B cell (primary cell): ENCODE measurements at regions not wholly inside any gene's neighbourhood (a gene's known extent, or its start where the extent isn't known, plus 50 kb on each side); places are given as distances from the start of the nearest gene placed in this dataset.

ENCODE experiments used
- ATAC-seq: fragments of 200-7000 bp; cut with Tn5 transposase; one replicate; pipeline ENCODE4 v1.10.0; 2021; ENCODE audit warnings: low read depth, mild to moderate bottlenecking, moderate number of reproducible peaks, moderate library complexity
- CTCF ChIA-PET: fragments of 350-600 bp; sonication (Branson Sonifier 250); formaldehyde crosslinking; loops from one replicate; lab custom pipeline; 2021; ENCODE audit warnings: antibody characterized with exemption, inconsistent platforms; lab: Charles Lee
- POLR2A ChIA-PET: fragments of 350-600 bp; sonication (Branson Sonifier 250); formaldehyde crosslinking; loops from one replicate; lab custom pipeline; 2021; ENCODE audit warnings: antibody characterized with exemption; lab: Charles Lee
- DNase-seq: peaks from one replicate; pipeline ENCODE4 v3.0.0; 2013
- H2AFZ ChIP-seq: 2 replicates; pipeline ENCODE4 v1.6.1; 2012; ENCODE audit warnings: mild to moderate bottlenecking, low read depth, low read length; ENCODE audit not compliant: insufficient read depth, poor library complexity, severe bottlenecking
- H3K27ac ChIP-seq, 2 donors: 1 replicate in 1 of 2; 2 replicates in 1 of 2; pipeline ENCODE4 v1.5.1; 2012 to 2013; ENCODE audit warnings: low read length in 2 of 2, mild to moderate bottlenecking in 2 of 2, moderate library complexity in 1 of 2
- H3K27me3 ChIP-seq, 4 experiments: fragments of 200-600 bp in 1 of 4; sonication (generic) in 1 of 4; replicated peaks in 1 of 4; 1 replicate in 2 of 4; 2 replicates in 2 of 4; pipeline versions ENCODE4 v1.6.1 to v1.7.0; 2013 to 2016; ENCODE audit warnings: low read length in 3 of 4, mild to moderate bottlenecking in 2 of 4, mixed read lengths in 1 of 4, moderate library complexity in 1 of 4; ENCODE audit not compliant: insufficient read depth in 4 of 4, control insufficient read depth in 3 of 4; ENCODE audit errors: control extremely low read depth in 1 of 4
- H3K36me3 ChIP-seq, 2 experiments: replicated peaks in 1 of 2; 1 replicate in 1 of 2; 2 replicates in 1 of 2; pipeline versions ENCODE4 v1.6.1 to v1.7.1; 2013; ENCODE audit warnings: low read length in 1 of 2; ENCODE audit not compliant: insufficient read depth in 2 of 2, control insufficient read depth in 1 of 2; ENCODE audit errors: control extremely low read depth in 1 of 2, extremely low read depth in 1 of 2
- H3K4me1 ChIP-seq, 2 donors: fragments of 200-600 bp in 1 of 2; sonication (generic) in 1 of 2; 1 replicate in 1 of 2; 2 replicates in 1 of 2; pipeline versions ENCODE4 v1.5.1 to v1.6.1; 2013 to 2017; ENCODE audit warnings: low read length in 2 of 2; ENCODE audit not compliant: control insufficient read depth in 2 of 2, insufficient read depth in 2 of 2
- H3K4me2 ChIP-seq: replicated peaks from 2 replicates; pipeline ENCODE3; 2012; ENCODE audit warnings: mild to moderate bottlenecking, low read depth, low read length; ENCODE audit not compliant: poor library complexity, severe bottlenecking
- H3K4me3 ChIP-seq, 5 experiments: fragments of 200-600 bp in 1 of 5; sonication (generic) in 1 of 5; 1 replicate in 3 of 5; 2 replicates in 2 of 5; pipeline versions ENCODE4 v1.5.1 to v1.7.0; 2011 to 2016; ENCODE audit warnings: low read length in 4 of 5, mild to moderate bottlenecking in 4 of 5, low read depth in 2 of 5, control low read depth in 1 of 5, moderate library complexity in 1 of 5; ENCODE audit not compliant: insufficient read depth in 1 of 5; ENCODE audit errors: control extremely low read depth in 1 of 5, extremely low read depth in 1 of 5
- H3K79me2 ChIP-seq: fragments of 200-600 bp; sonication (generic); one replicate; pipeline ENCODE4 v1.6.0; 2016; ENCODE audit warnings: low read length; ENCODE audit not compliant: control insufficient read depth, insufficient read depth
- H3K9ac ChIP-seq: fragments of 200-600 bp; sonication (generic); 2 replicates; pipeline ENCODE4 v1.6.1; 2017; ENCODE audit warnings: mild to moderate bottlenecking, low read length, moderate library complexity
- H3K9me3 ChIP-seq, 3 donors: one replicate each; pipeline versions ENCODE4 v1.6.1 to v1.7.1; 2013; ENCODE audit warnings: low read length in 2 of 3; ENCODE audit not compliant: control insufficient read depth in 2 of 3, insufficient read depth in 1 of 3; ENCODE audit errors: control extremely low read depth in 1 of 3
- H4K20me1 ChIP-seq: 2 replicates; pipeline ENCODE4 v1.6.0; 2012; ENCODE audit warnings: mild to moderate bottlenecking, low read length; ENCODE audit not compliant: insufficient read depth, control insufficient read depth, poor library complexity, severe bottlenecking
- H3K27ac Mint-ChIP-seq: one replicate; pipeline ENCODE4 v1.8.0; 2021; ENCODE audit warnings: mixed read lengths
- H3K27me3 Mint-ChIP-seq: one replicate; pipeline ENCODE4 v1.8.0; 2021; ENCODE audit warnings: mixed read lengths
- H3K4me1 Mint-ChIP-seq: one replicate; pipeline ENCODE4 v1.8.0; 2021; ENCODE audit warnings: mixed read lengths
- H3K4me3 Mint-ChIP-seq: one replicate; pipeline ENCODE4 v1.8.0; 2021; ENCODE audit warnings: mixed read lengths
- H3K9me3 Mint-ChIP-seq: one replicate; pipeline ENCODE4 v1.8.0; 2022; ENCODE audit warnings: mixed read lengths; ENCODE audit not compliant: insufficient read depth
- CTCF ChIP-seq: fragments of 200-600 bp; IDR thresholded peaks from one replicate; pipeline ENCODE4 v1.8.0; 2022; ENCODE audit warnings: antibody characterized with exemption, mild to moderate bottlenecking
- EZH2 ChIP-seq: IDR thresholded peaks from 2 replicates; pipeline ENCODE4 v1.6.1; 2012; ENCODE audit warnings: borderline replicate concordance, low read depth, mild to moderate bottlenecking, moderate library complexity, low read length; ENCODE audit not compliant: insufficient read depth, poor library complexity, severe bottlenecking
- WGBS: methylation state at CpG from one replicate; pipeline ENCODE4 v1.1.5; 2013; ENCODE audit warnings: missing lambda C conversion rate; ENCODE audit not compliant: insufficient coverage; 5-methylcytosine and 5-hydroxymethylcytosine counted together
- intact Hi-C: fragments of 100-400 bp; cut with micrococcal nuclease; formaldehyde crosslinking; loops from one replicate; pipeline ENCODE4 v1.10.0; 2022

GRCh38 chrX:69028761-69029120 lies 136.5 kb downstream of the PJA1 start:
- POLR2A ChIA-PET, result no interaction called here
- H3K4me1 Mint-ChIP-seq, result peaks cover 3% of the 10 kb centered on the region
- Histone ChIP-seq H3K27me3 (no peaks in the 10 kb centered on the region), H3K4me2 (no peak overlapping the region), H3K9ac (no peak overlapping the region), H3K27ac (no peak overlapping the region), H4K20me1 (no peaks in the 10 kb centered on the region), H3K4me3 (no peak overlapping the region), H3K79me2 (no peaks in the 10 kb centered on the region), H3K36me3 (no peaks in the 10 kb centered on the region), H3K9me3 (no peaks in the 10 kb centered on the region), H3K4me1 (no peaks in the 10 kb centered on the region), H2AFZ (no peak overlapping the region)
- ATAC-seq (no peak), DNase-seq (no peak)
- CTCF ChIA-PET, result no interaction called here
- no peaks in the 10 kb centered on the region for H3K9me3 Mint-ChIP-seq
- H3K4me3 Mint-ChIP-seq, result no peak overlapping the region
- H3K27ac Mint-ChIP-seq, result no peak overlapping the region
- intact Hi-C loops, result no loop called here
- TF ChIP-seq EZH2 (no peak), CTCF (no peak)
- no peaks in the 10 kb centered on the region for H3K27me3 Mint-ChIP-seq
- 86% methylated on average over 1 of the region's 1 CpG for WGBS

GRCh38 chrX:69028006-69028760 lies 137.1 kb downstream of the PJA1 start:
- no peak overlapping the region for H3K27ac ChIP-seq
- TF ChIP-seq EZH2 (no peak), CTCF (no peak)

More at GRCh38 chrX:69028006-69028760, 137.1 kb downstream of the PJA1 start:
- intact Hi-C loops, result no loop called here
- Mint-ChIP-seq H3K9me3 (no peaks in the 10 kb centered on the region), H3K4me3 (no peak overlapping the region), H3K27ac (no peak overlapping the region), H3K27me3 (no peaks in the 10 kb centered on the region), H3K4me1 (peaks cover 3% of the 10 kb centered on the region)
- H3K4me3 ChIP-seq, result no peak overlapping the region
- CTCF ChIA-PET, result no interaction called here
- H3K79me2 ChIP-seq, result no peaks in the 10 kb centered on the region
- H3K9ac ChIP-seq, result no peak overlapping the region
- H3K27me3 ChIP-seq, result no peaks in the 10 kb centered on the region
- DNase-seq (no peak), ATAC-seq (no peak)
- POLR2A ChIA-PET, result no interaction called here
- H4K20me1 ChIP-seq, result no peaks in the 10 kb centered on the region
- H3K36me3 ChIP-seq, result no peaks in the 10 kb centered on the region
- H3K9me3 ChIP-seq, result no peaks in the 10 kb centered on the region
- H3K4me1 ChIP-seq, result no peaks in the 10 kb centered on the region
- H3K4me2 ChIP-seq, result no peak overlapping the region
- no CpG with 5 or more reads among the region's 8 CpGs for WGBS
- H2AFZ ChIP-seq, result no peak overlapping the region
